ENCODE measurements at regions not wholly inside any gene's neighbourhood (a gene's known extent, or its start where the extent isn't known, plus 50 kb on each side); places are given as distances from the start of the nearest gene placed in this dataset.

GRCh38 chr5:169467041-169467771 is 116.4 kb upstream of the SPDL1 start:
- H3K18ac ChIP-seq (ENCODE audit: extremely low read depth, low read length): no peak overlapping the region
- H3K23ac ChIP-seq (ENCODE audit: insufficient read length): no peak overlapping the region
- no peak overlapping the region for H2AK5ac ChIP-seq (ENCODE audit: low read depth, low read length)
- CTCF ChIA-PET (ENCODE audit: partially characterized antibody): no interaction called here
- 72% methylated on average over 5 of the region's 5 CpGs; no CpG with 5 or more reads in 1 of the 2 experiments for WGBS, 2 experiments (ENCODE audit: extremely low coverage in 1 of 2, insufficient coverage in 1 of 2, insufficient read length in 1 of 2, insufficient replicate concordance in 2 of 2, low coverage in 1 of 2, low lambda C conversion rate in 2 of 2, missing lambda C conversion rate in 1 of 2)
- no peaks in the 10 kb centered on the region for H3K79me2 ChIP-seq (ENCODE audit: control insufficient read depth in 1 of 2, insufficient read depth in 2 of 2, low read length in 2 of 2)
- no peak overlapping the region for H3K14ac ChIP-seq (ENCODE audit: insufficient read length)
- POLR2A ChIA-PET (ENCODE audit: partially characterized antibody): no interaction called here
- no peak overlapping the region for H4K8ac ChIP-seq (ENCODE audit: extremely low read depth, insufficient read depth, low read length)
- no peak overlapping the region for H2BK120ac ChIP-seq (replicated peaks; ENCODE audit: low read depth, low read length)
- FAIRE-seq (no peak), DNase-seq (ENCODE audit: low read depth in 1 of 2, low spot score in 2 of 2) (no peak)
- no peak overlapping the region for H3K4ac ChIP-seq (replicated peaks; ENCODE audit: insufficient read length, low read depth, low read length)
- H3K9ac ChIP-seq (replicated peaks in 1 of 4; ENCODE audit: extremely low read depth in 1 of 4, low read depth in 3 of 4, low read length in 3 of 4): no peak overlapping the region
- no peak overlapping the region for H2BK15ac ChIP-seq (ENCODE audit: low read length)
- no peak overlapping the region for H4K91ac ChIP-seq (replicated peaks; ENCODE audit: insufficient read length, low read length)
- no peak overlapping the region for H2BK20ac ChIP-seq (ENCODE audit: low read length)
- H3K4me3 ChIP-seq (ENCODE audit: extremely low read depth in 1 of 4, insufficient read depth in 2 of 4, low read depth in 3 of 4, low read length in 4 of 4): no peak overlapping the region
- no peaks in the 10 kb centered on the region for H3K79me1 ChIP-seq (ENCODE audit: low read depth, low read length)
- no peak overlapping the region for H2BK5ac ChIP-seq (ENCODE audit: low read depth, low read length)
- no peak overlapping the region for H4K5ac ChIP-seq (ENCODE audit: insufficient read length, low read depth, low read length)
- peaks cover 0 to 10% (median 3%) of the 10 kb centered on the region in 4 experiments; a peak in 3 of 7 replicates for H3K27me3 ChIP-seq (replicated peaks in 1 of 4; ENCODE audit: control insufficient read depth in 3 of 4, extremely low read depth in 1 of 4, insufficient read depth in 3 of 4, low read length in 3 of 4)
- H3K27ac ChIP-seq (ENCODE audit: low read depth, low read length): no peak overlapping the region
- no peak overlapping the region for H3K4me2 ChIP-seq (ENCODE audit: insufficient read depth in 1 of 2, low read depth in 2 of 2, low read length in 2 of 2)
- peaks cover 0 to 3% (median 0%) of the 10 kb centered on the region in 4 experiments; a peak in 1 of 7 replicates for H3K4me1 ChIP-seq (replicated peaks in 1 of 4; ENCODE audit: control insufficient read depth in 3 of 4, insufficient read depth in 4 of 4, low read length in 3 of 4)
- H3K56ac ChIP-seq (replicated peaks; ENCODE audit: insufficient read length, low read depth, low read length): no peak overlapping the region
- H2BK12ac ChIP-seq (ENCODE audit: low read depth, low read length): no peak overlapping the region
- no peaks in the 10 kb centered on the region for H4K20me1 ChIP-seq (replicated peaks in 1 of 2; ENCODE audit: control insufficient read depth in 1 of 2, insufficient read depth in 2 of 2, low read length in 2 of 2)
- H3K23me2 ChIP-seq (ENCODE audit: low read depth, low read length): no peaks in the 10 kb centered on the region
- no peak overlapping the region for H2AFZ ChIP-seq (ENCODE audit: low read length)
- peaks cover 0 to 2% of the 10 kb centered on the region in 2 experiments; a peak in 1 of 4 replicates for H3K9me3 ChIP-seq (ENCODE audit: insufficient read depth in 2 of 2, low read depth in 1 of 2, low read length in 1 of 2)
- H3K36me3 ChIP-seq (ENCODE audit: control insufficient read depth in 2 of 4, insufficient read depth in 4 of 4, low read length in 3 of 4): no peaks in the 10 kb centered on the region
- no peak for TF ChIP-seq EP300 (IDR thresholded peaks at IDR 0.05; ENCODE audit: borderline replicate concordance in 1 of 2, low read depth in 2 of 2, low read length in 2 of 2)
- TF ChIP-seq SRF (IDR thresholded peaks at IDR 0.05; ENCODE audit: low read depth, low read length): no peak
- no peak for TF ChIP-seq CTBP2 (IDR thresholded peaks at IDR 0.05; ENCODE audit: borderline replicate concordance, insufficient read depth, insufficient read length, low read length)
- no peak for TF ChIP-seq ATF3 (IDR thresholded peaks at IDR 0.05; ENCODE audit: insufficient read depth, low read depth, low read length)
- no peak for TF ChIP-seq GABPA (IDR thresholded peaks at IDR 0.05; ENCODE audit: borderline replicate concordance, insufficient read depth, low read length)
- TF ChIP-seq RAD21 (IDR thresholded peaks at IDR 0.05 in 1 of 2, conservative IDR thresholded peaks at IDR 0.05 in 1 of 2; ENCODE audit: low read depth in 2 of 2, low read length in 2 of 2): no peak
- TF ChIP-seq TCF12 (IDR thresholded peaks at IDR 0.05; ENCODE audit: low read depth, low read length): no peak
- TF ChIP-seq SP1 (IDR thresholded peaks at IDR 0.05; ENCODE audit: low read depth, low read length): no peak
- no peak for TF ChIP-seq KDM5A (IDR thresholded peaks at IDR 0.05; ENCODE audit: low read length)
- no peak for TF ChIP-seq KDM1A (IDR thresholded peaks at IDR 0.05; ENCODE audit: borderline replicate concordance, low read length)

All from H1 (cell line).